Glutamatergic neuron (in vitro differentiated cells): ENCODE measurements at regions not wholly inside any gene's neighbourhood (a gene's known extent, or its start where the extent isn't known, plus 50 kb on each side); places are given as distances from the start of the nearest gene placed in this dataset.
"Not testable (repeated sequence)": the region's sequence is repeated elsewhere in the genome, so short reads cannot be mapped to it uniquely, and the experiment has no call there.

Experiments used
- DNase-seq: peaks from one replicate; pipeline ENCODE4 v3.0.0; 2022
- H3K27ac Mint-ChIP-seq: one replicate; pipeline ENCODE4 v1.8.0; 2020; ENCODE audit warnings: mild to moderate bottlenecking, mixed read lengths, inconsistent platforms; ENCODE audit not compliant: unreplicated experiment
- H3K27me3 Mint-ChIP-seq: one replicate; pipeline ENCODE4 v1.8.0; 2020; ENCODE audit warnings: mild to moderate bottlenecking, moderate library complexity, mixed read lengths, inconsistent platforms; ENCODE audit not compliant: unreplicated experiment
- H3K36me3 Mint-ChIP-seq: one replicate; pipeline ENCODE4 v1.8.0; 2020; ENCODE audit warnings: mild to moderate bottlenecking, mixed read lengths, inconsistent platforms; ENCODE audit not compliant: unreplicated experiment
- H3K4me1 Mint-ChIP-seq: one replicate; pipeline ENCODE4 v1.8.0; 2020; ENCODE audit warnings: mild to moderate bottlenecking, low read depth, mixed read lengths, inconsistent platforms; ENCODE audit not compliant: unreplicated experiment
- H3K4me3 Mint-ChIP-seq: one replicate; pipeline ENCODE4 v1.8.0; 2020; ENCODE audit warnings: mild to moderate bottlenecking, mixed read lengths, inconsistent platforms; ENCODE audit not compliant: unreplicated experiment
- H3K9me3 Mint-ChIP-seq: one replicate; pipeline ENCODE4 v1.8.0; 2020; ENCODE audit warnings: mild to moderate bottlenecking, moderate library complexity, mixed read lengths, inconsistent platforms; ENCODE audit not compliant: unreplicated experiment
- CTCF ChIP-seq: fragments of 200-600 bp; sonication (generic); IDR thresholded peaks from one replicate; pipeline ENCODE4 v1.5.0; 2021; ENCODE audit not compliant: partially characterized antibody, unreplicated experiment

DNA sequence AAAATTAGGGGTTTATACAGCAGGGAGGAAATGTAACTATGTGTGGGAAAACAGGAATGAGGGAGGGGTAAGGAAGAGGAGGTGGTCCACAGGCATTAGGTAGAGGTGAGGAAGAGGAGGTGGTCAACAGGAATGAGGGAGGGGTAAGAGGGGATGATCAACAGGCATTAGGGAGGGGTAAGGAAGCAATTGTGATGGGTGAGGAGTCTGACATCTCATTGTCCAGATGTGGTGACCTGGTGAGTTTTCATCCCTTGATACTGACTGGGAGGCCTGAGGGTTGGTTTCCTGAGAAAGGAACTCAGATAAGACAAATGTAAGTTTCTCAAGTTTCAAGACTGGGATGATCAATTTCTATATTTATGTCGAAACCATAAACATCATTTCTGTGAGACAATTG, 206.2 kb upstream of the C16orf82 start:
- Mint-ChIP-seq H3K9me3 (peaks cover 11% of the 10 kb centered on the region), H3K4me3 (no peak overlapping the region), H3K27me3 (peaks cover 4% of the 10 kb centered on the region), H3K36me3 (peaks cover 6% of the 10 kb centered on the region), H3K4me1 (no peaks in the 10 kb centered on the region), H3K27ac (no peak overlapping the region)
- no peak for TF ChIP-seq CTCF
- DNase-seq = no peak

GRCh38 chr16:26863931-26864330, 202.8 kb upstream of the C16orf82 start:
- Mint-ChIP-seq H3K27ac (no peak overlapping the region), H3K27me3 (peaks cover under 1% of the 10 kb centered on the region)

GRCh38 chr16:26874318-26874717, 192.4 kb upstream of the C16orf82 start:
- not testable (repeated sequence) for DNase-seq, H3K4me1 Mint-ChIP-seq, H3K4me3 Mint-ChIP-seq, H3K27me3 Mint-ChIP-seq, H3K36me3 Mint-ChIP-seq, H3K27ac Mint-ChIP-seq, H3K9me3 Mint-ChIP-seq

More at GRCh38 chr16:26863931-26864330, 202.8 kb upstream of the C16orf82 start:
- no peak for TF ChIP-seq CTCF
- Mint-ChIP-seq H3K36me3 (peaks cover 6% of the 10 kb centered on the region), H3K4me3 (no peak overlapping the region), H3K9me3 (peaks cover 9% of the 10 kb centered on the region), H3K4me1 (no peaks in the 10 kb centered on the region)
- DNase-seq = no peak

DNA sequence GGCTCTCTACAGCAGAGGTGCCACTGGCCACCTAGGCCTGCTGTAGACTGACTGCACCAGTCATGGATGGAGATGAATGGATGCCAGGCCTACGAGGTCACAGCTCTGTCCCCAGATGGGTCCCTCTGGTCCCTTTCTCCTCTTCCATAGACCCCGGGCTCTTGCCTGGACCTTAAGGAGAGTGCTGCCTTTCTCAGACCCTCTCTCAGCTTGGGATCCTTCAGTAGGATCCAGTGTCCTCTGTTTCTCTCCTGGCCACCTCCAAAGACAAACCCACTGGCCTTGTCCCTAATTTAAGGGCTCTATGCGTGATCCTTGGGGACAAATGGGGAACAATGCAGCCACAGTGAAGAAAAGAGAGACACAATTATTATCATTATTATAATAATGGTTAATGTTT, 189.3 kb upstream of the C16orf82 start:
- H3K36me3 Mint-ChIP-seq = no peaks in the 10 kb centered on the region
- no peaks in the 10 kb centered on the region for H3K27me3 Mint-ChIP-seq
- DNase-seq = no peak
- H3K27ac Mint-ChIP-seq = no peak overlapping the region
- H3K4me1 Mint-ChIP-seq = no peaks in the 10 kb centered on the region
- no peak overlapping the region for H3K4me3 Mint-ChIP-seq
- TF ChIP-seq CTCF = no peak
- H3K9me3 Mint-ChIP-seq = peaks cover 2% of the 10 kb centered on the region

GRCh38 chr16:26885674-26886073, 181.1 kb upstream of the C16orf82 start:
- no peaks in the 10 kb centered on the region for H3K4me1 Mint-ChIP-seq
- TF ChIP-seq CTCF = no peak
- H3K27ac Mint-ChIP-seq = no peak overlapping the region
- no peak for DNase-seq
- H3K9me3 Mint-ChIP-seq = no peaks in the 10 kb centered on the region
- peaks cover 5% of the 10 kb centered on the region for H3K36me3 Mint-ChIP-seq
- H3K27me3 Mint-ChIP-seq = no peaks in the 10 kb centered on the region
- no peak overlapping the region for H3K4me3 Mint-ChIP-seq

DNA sequence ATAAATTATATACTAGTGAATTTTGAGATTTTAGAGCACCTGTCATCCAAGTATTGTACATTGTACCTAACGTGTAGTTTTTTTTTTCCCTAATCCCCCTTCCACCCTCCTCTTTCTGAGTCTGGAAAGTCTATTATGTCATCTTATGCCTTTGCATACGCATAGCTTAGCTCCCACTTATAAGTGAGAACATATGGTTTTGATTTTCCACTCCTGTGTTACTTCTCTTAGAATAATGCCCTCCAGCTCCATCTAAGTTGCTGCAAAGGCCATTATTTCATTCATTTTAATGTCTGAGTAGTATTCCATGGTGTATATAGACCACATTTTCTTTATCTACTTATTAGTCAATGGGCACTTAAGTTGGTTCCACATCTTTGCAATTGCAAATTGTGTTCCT, 177.0 kb upstream of the C16orf82 start:
- H3K4me3 Mint-ChIP-seq = no peak overlapping the region
- H3K9me3 Mint-ChIP-seq = no peaks in the 10 kb centered on the region
- no peaks in the 10 kb centered on the region for H3K4me1 Mint-ChIP-seq
- DNase-seq = no peak
- no peak overlapping the region for H3K27ac Mint-ChIP-seq
- TF ChIP-seq CTCF = no peak
- peaks cover 1% of the 10 kb centered on the region for H3K36me3 Mint-ChIP-seq
- no peaks in the 10 kb centered on the region for H3K27me3 Mint-ChIP-seq
